ENCODE measurements at regions not wholly inside any gene's neighbourhood (a gene's known extent, or its start where the extent isn't known, plus 50 kb on each side); places are given as distances from the start of the nearest gene placed in this dataset.

DNA sequence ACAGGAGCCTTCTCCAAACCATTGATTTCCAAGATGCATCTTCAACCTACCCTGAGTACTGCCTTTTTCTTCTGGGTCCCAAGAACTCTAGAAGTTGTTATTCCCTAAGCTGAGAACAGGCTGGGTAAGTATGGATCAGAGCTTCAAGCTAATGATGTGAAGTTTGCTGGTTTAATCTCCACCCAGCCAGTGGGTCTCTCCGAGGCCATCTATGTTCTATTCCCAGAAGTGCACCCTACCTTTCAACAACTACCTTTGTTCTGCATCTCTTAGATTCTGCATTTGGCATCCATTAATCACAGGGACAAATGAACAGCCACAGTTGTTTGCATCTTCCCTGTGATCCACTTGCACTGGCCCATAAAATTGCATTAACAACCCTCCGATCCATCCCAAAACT is 246.2 kb downstream of the HIVEP2 start:
- Histone ChIP-seq H3K4me1 (ENCODE audit: control insufficient read depth, insufficient read depth, low read length) (peaks cover 17% of the 10 kb centered on the region), H3K27ac (ENCODE audit: control insufficient read depth, insufficient read depth) (no peak overlapping the region), H2AFZ (ENCODE audit: control insufficient read depth, low read depth, low read length) (no peak overlapping the region), H3K27me3 (replicated peaks in 1 of 2; ENCODE audit: control insufficient read depth in 2 of 2, insufficient read depth in 2 of 2, low read length in 1 of 2) (no peaks in the 10 kb centered on the region), H3K36me3 (ENCODE audit: control insufficient read depth in 2 of 2, insufficient read depth in 2 of 2, low read length in 1 of 2) (no peaks in the 10 kb centered on the region), H3K9me3 (replicated peaks; ENCODE audit: control insufficient read depth, insufficient read depth, low read length) (no peaks in the 10 kb centered on the region; the same call in 2 of the 3 replicates), H3K79me2 (ENCODE audit: control insufficient read depth, insufficient read depth, low read length) (no peaks in the 10 kb centered on the region), H3K4me2 (ENCODE audit: control insufficient read depth, insufficient read depth) (no peak overlapping the region), H4K20me1 (ENCODE audit: control insufficient read depth, insufficient read depth) (no peaks in the 10 kb centered on the region), H3K4me3 (no peak overlapping the region), H3K9ac (ENCODE audit: control insufficient read depth, insufficient read depth, low read length) (no peak overlapping the region)
- intact Hi-C loops (cut with micrococcal nuclease; ENCODE audit: unreplicated experiment): no loop called here
- in situ Hi-C loops (cut with MboI): loop anchor here (25.0 kb wide), 1 partner anchor 714 kb away; no protein-coding TSS in a partner anchor
- no peak for FAIRE-seq
- ChIA-PET SMC1A (ENCODE audit: uncharacterized antibody, unreplicated experiment) (interaction anchor here (0.8 to 8.9 kb wide), 18 partner anchors 9 to 729 kb away, joined by 3 to 123 read pairs (median 4); no protein-coding TSS in a partner anchor), RAD21 (ENCODE audit: unreplicated experiment) (interaction anchor here (0.9 to 3.6 kb wide), 12 partner anchors 17 to 637 kb away, joined by 3 to 17 read pairs (median 4); partner anchors contain the start of gene HIVEP2), POLR2A (interaction anchor here (0.9 to 1.3 kb wide), 2 partner anchors 17 to 105 kb away, joined by 3 to 4 read pairs; no protein-coding TSS in a partner anchor), CTCF (interaction anchor here (0.5 to 3.0 kb wide), 12 partner anchors 12 to 1246 kb away, joined by 3 to 18 read pairs (median 4); no protein-coding TSS in a partner anchor)
- no peak for DNase-seq (ENCODE audit: low read depth, low spot score)
- TF ChIP-seq SREBF1 (IDR thresholded peaks at IDR 0.05; ENCODE audit: low read length) (no peak), NFYB (IDR thresholded peaks at IDR 0.05; ENCODE audit: insufficient read depth, low read depth, low read length) (no peak), CBFB (IDR thresholded peaks at IDR 0.05; ENCODE audit: low read depth) (no peak), NBN (IDR thresholded peaks at IDR 0.05) (no peak), NR2F1 (conservative IDR thresholded peaks at IDR 0.05) (no peak), MTA2 (IDR thresholded peaks at IDR 0.05; ENCODE audit: low read depth) (no peak), TBL1XR1 (IDR thresholded peaks at IDR 0.05; ENCODE audit: low read depth, low read length) (no peak), MTA3 (IDR thresholded peaks at IDR 0.05; ENCODE audit: borderline replicate concordance, low read length) (no peak)
- TF ChIP-seq, protein P1, sequence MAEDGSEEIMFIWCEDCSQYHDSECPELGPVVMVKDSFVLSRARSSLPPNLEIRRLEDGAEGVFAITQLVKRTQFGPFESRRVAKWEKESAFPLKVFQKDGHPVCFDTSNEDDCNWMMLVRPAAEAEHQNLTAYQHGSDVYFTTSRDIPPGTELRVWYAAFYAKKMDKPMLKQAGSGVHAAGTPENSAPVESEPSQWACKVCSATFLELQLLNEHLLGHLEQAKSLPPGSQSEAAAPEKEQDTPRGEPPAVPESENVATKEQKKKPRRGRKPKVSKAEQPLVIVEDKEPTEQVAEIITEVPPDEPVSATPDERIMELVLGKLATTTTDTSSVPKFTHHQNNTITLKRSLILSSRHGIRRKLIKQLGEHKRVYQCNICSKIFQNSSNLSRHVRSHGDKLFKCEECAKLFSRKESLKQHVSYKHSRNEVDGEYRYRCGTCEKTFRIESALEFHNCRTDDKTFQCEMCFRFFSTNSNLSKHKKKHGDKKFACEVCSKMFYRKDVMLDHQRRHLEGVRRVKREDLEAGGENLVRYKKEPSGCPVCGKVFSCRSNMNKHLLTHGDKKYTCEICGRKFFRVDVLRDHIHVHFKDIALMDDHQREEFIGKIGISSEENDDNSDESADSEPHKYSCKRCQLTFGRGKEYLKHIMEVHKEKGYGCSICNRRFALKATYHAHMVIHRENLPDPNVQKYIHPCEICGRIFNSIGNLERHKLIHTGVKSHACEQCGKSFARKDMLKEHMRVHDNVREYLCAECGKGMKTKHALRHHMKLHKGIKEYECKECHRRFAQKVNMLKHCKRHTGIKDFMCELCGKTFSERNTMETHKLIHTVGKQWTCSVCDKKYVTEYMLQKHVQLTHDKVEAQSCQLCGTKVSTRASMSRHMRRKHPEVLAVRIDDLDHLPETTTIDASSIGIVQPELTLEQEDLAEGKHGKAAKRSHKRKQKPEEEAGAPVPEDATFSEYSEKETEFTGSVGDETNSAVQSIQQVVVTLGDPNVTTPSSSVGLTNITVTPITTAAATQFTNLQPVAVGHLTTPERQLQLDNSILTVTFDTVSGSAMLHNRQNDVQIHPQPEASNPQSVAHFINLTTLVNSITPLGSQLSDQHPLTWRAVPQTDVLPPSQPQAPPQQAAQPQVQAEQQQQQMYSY (CRISPR knock-in tag; IDR thresholded peaks at IDR 0.05): no peak
- TF ChIP-seq, protein P2, sequence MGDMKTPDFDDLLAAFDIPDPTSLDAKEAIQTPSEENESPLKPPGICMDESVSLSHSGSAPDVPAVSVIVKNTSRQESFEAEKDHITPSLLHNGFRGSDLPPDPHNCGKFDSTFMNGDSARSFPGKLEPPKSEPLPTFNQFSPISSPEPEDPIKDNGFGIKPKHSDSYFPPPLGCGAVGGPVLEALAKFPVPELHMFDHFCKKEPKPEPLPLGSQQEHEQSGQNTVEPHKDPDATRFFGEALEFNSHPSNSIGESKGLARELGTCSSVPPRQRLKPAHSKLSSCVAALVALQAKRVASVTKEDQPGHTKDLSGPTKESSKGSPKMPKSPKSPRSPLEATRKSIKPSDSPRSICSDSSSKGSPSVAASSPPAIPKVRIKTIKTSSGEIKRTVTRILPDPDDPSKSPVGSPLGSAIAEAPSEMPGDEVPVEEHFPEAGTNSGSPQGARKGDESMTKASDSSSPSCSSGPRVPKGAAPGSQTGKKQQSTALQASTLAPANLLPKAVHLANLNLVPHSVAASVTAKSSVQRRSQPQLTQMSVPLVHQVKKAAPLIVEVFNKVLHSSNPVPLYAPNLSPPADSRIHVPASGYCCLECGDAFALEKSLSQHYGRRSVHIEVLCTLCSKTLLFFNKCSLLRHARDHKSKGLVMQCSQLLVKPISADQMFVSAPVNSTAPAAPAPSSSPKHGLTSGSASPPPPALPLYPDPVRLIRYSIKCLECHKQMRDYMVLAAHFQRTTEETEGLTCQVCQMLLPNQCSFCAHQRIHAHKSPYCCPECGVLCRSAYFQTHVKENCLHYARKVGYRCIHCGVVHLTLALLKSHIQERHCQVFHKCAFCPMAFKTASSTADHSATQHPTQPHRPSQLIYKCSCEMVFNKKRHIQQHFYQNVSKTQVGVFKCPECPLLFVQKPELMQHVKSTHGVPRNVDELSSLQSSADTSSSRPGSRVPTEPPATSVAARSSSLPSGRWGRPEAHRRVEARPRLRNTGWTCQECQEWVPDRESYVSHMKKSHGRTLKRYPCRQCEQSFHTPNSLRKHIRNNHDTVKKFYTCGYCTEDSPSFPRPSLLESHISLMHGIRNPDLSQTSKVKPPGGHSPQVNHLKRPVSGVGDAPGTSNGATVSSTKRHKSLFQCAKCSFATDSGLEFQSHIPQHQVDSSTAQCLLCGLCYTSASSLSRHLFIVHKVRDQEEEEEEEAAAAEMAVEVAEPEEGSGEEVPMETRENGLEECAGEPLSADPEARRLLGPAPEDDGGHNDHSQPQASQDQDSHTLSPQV (IDR thresholded peaks at IDR 0.05): no peak
- TF ChIP-seq, protein P3, sequence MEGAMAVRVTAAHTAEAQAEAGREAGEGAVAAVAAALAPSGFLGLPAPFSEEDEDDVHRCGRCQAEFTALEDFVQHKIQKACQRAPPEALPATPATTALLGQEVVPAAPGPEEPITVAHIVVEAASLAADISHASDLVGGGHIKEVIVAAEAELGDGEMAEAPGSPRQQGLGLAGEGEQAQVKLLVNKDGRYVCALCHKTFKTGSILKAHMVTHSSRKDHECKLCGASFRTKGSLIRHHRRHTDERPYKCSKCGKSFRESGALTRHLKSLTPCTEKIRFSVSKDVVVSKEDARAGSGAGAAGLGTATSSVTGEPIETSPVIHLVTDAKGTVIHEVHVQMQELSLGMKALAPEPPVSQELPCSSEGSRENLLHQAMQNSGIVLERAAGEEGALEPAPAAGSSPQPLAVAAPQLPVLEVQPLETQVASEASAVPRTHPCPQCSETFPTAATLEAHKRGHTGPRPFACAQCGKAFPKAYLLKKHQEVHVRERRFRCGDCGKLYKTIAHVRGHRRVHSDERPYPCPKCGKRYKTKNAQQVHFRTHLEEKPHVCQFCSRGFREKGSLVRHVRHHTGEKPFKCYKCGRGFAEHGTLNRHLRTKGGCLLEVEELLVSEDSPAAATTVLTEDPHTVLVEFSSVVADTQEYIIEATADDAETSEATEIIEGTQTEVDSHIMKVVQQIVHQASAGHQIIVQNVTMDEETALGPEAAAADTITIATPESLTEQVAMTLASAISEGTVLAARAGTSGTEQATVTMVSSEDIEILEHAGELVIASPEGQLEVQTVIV (IDR thresholded peaks at IDR 0.05; ENCODE audit: borderline replicate concordance, partially characterized antibody): no peak
- no peak for ATAC-seq
- WGBS (ENCODE audit: insufficient coverage, insufficient replicate concordance, low lambda C conversion rate, missing lambda C conversion rate): 95% methylated on average over 2 of the region's 2 CpGs
- no TSS peak for BruUV-seq (replicated peaks)

Measured in GM12878 (cell line).